DND-41 (cell line): ENCODE measurements at regions not wholly inside any gene's neighbourhood (a gene's known extent, or its start where the extent isn't known, plus 50 kb on each side); places are given as distances from the start of the nearest gene placed in this dataset.

Experiments
- ATAC-seq: fragments of 200-7000 bp; cut with Tn5 transposase; 3 replicates; pipeline ENCODE4 v1.9.1; 2021; ENCODE audit warnings: low read depth; ENCODE audit not compliant: insufficient read depth
- DNase-seq: peaks from one replicate; pipeline ENCODE4 v3.0.0-alpha.2; 2020
- H2AFZ ChIP-seq: 2 replicates; pipeline ENCODE4 v1.6.0; 2012; ENCODE audit warnings: low read depth, low read length
- H3K27ac ChIP-seq: 2 replicates; pipeline ENCODE4 v1.5.1; 2012; ENCODE audit warnings: low read length, inconsistent platforms
- H3K27me3 ChIP-seq: fragments of 200-600 bp; sonication (generic); 2 replicates; pipeline ENCODE4 v1.6.0; 2012; ENCODE audit warnings: low read length, mild to moderate bottlenecking, inconsistent platforms; ENCODE audit not compliant: insufficient read depth, poor library complexity
- H3K36me3 ChIP-seq: 2 replicates; pipeline ENCODE4 v1.5.1; 2012; ENCODE audit warnings: low read length, inconsistent platforms; ENCODE audit not compliant: insufficient read depth
- H3K4me1 ChIP-seq: 2 replicates; pipeline ENCODE4 v1.5.1; 2012; ENCODE audit warnings: mild to moderate bottlenecking, low read length; ENCODE audit not compliant: insufficient read depth
- H3K4me2 ChIP-seq: 2 replicates; pipeline ENCODE4 v1.6.0; 2012; ENCODE audit warnings: mild to moderate bottlenecking, moderate library complexity, low read length, inconsistent platforms; ENCODE audit not compliant: insufficient read depth
- H3K4me3 ChIP-seq, 2 experiments: fragments of 200-600 bp in 1 of 2; shearing (Covaris generic) in 1 of 2; 2 replicates each; pipeline ENCODE4 v1.5.1; 2012 to 2016; ENCODE audit warnings: inconsistent platforms in 2 of 2, low read length in 2 of 2, mild to moderate bottlenecking in 2 of 2, low read depth in 1 of 2, moderate library complexity in 1 of 2
- H3K79me2 ChIP-seq: 2 replicates; pipeline ENCODE4 v1.6.0; 2012; ENCODE audit warnings: low read length, inconsistent platforms; ENCODE audit not compliant: insufficient read depth
- H3K9ac ChIP-seq: 2 replicates; pipeline ENCODE4 v1.6.0; 2012; ENCODE audit warnings: low read depth, mild to moderate bottlenecking, inconsistent platforms, low read length, moderate library complexity
- H3K9me3 ChIP-seq: 2 replicates; pipeline ENCODE4 v1.5.1; 2012; ENCODE audit warnings: low read length, moderate library complexity, mild to moderate bottlenecking, inconsistent platforms; ENCODE audit not compliant: insufficient read depth, severe bottlenecking
- H4K20me1 ChIP-seq: 2 replicates; pipeline ENCODE4 v1.6.0; 2012; ENCODE audit warnings: low read length; ENCODE audit not compliant: insufficient read depth
- CTCF ChIP-seq: IDR thresholded peaks from 2 replicates; pipeline ENCODE4 v1.5.1; 2012; ENCODE audit warnings: borderline replicate concordance, low read length, moderate library complexity, mild to moderate bottlenecking; ENCODE audit not compliant: poor library complexity, severe bottlenecking; ENCODE audit errors: extremely low read depth
- EZH2 ChIP-seq: IDR thresholded peaks from 3 replicates; pipeline ENCODE4 v1.6.1; 2012; ENCODE audit warnings: borderline replicate concordance, low read depth, mild to moderate bottlenecking, moderate library complexity, low read length, inconsistent platforms; ENCODE audit not compliant: severe bottlenecking

DNA sequence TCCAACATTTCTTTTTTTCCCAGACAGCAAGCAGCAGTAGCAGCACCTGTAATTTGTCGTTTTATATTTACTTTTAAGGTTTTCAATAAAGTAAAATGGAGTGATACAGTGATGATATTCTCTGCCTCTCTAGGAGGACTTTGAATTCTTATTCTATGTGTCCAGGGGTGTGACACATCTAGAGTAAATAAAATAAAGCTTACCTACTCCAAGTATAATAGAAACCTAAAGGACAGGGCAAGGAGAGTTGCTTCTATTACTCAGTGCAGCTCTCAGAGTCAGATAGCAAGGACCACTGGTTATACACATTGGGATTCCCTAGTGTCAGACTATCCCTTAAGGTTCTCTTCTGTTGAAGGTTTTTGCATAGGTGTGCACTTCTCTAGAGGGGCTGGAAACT is 95.9 kb downstream of the LMO4 start:
- H3K4me3 ChIP-seq, result no peak overlapping the region
- no peaks in the 10 kb centered on the region for H3K36me3 ChIP-seq
- H3K79me2 ChIP-seq, result no peaks in the 10 kb centered on the region
- ATAC-seq (no peak), DNase-seq (no peak)
- no peak overlapping the region for H3K9ac ChIP-seq
- H3K4me1 ChIP-seq, result no peaks in the 10 kb centered on the region
- H2AFZ ChIP-seq, result no peak overlapping the region
- H3K27me3 ChIP-seq, result no peaks in the 10 kb centered on the region
- no peaks in the 10 kb centered on the region for H4K20me1 ChIP-seq
- H3K9me3 ChIP-seq, result no peaks in the 10 kb centered on the region
- H3K27ac ChIP-seq, result no peak overlapping the region
- H3K4me2 ChIP-seq, result no peak overlapping the region
- TF ChIP-seq CTCF (no peak), EZH2 (no peak)

DNA sequence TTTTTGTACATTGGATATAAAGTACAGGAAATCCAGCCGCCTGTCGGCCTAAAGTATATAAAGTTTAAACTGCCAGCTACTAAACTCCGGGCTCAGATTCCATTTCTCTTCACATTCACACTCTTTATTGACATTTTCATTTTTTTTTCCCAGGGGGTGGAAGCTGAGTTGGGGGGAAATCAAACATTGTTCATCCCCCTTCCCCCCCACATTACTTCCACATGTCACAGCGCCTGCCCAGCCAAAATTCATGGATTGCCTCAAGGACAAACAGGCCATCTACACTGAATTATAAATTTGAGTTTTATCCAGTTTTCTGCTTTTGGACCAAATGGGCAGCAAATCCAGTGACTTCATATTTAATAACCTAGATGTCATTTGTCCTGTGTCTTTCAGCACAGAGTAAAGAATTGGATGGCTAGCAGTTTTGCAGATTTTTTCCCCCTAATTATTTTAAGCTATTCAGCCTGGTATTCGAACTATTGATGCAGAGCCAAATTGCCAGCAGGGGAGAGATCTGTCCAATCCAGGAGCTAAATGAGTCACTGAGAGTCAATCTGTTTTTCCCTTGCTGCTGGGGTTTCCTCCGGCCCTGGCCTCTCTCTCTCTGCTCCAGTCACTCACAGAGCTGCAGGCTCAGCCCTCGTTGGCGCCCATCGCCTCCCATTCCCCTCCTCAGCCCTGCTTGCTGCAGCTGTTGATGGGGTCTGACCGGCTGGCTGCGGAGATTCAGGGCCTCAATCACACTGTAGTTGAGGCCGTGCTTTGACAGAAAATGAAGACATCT is 98.0 kb downstream of the LMO4 start:
- no peak overlapping the region for H3K27ac ChIP-seq
- no peaks in the 10 kb centered on the region for H3K36me3 ChIP-seq
- no peaks in the 10 kb centered on the region for H3K9me3 ChIP-seq
- ATAC-seq (no peak), DNase-seq (no peak)
- no peaks in the 10 kb centered on the region for H3K4me1 ChIP-seq
- H3K79me2 ChIP-seq, result no peaks in the 10 kb centered on the region
- TF ChIP-seq EZH2 (no peak), CTCF (no peak)
- no peaks in the 10 kb centered on the region for H3K27me3 ChIP-seq
- no peak overlapping the region for H3K4me2 ChIP-seq
- no peak overlapping the region for H3K9ac ChIP-seq
- no peak overlapping the region for H2AFZ ChIP-seq
- H3K4me3 ChIP-seq, result no peak overlapping the region
- no peaks in the 10 kb centered on the region for H4K20me1 ChIP-seq

GRCh38 chr1:87428367-87428766 is 99.7 kb downstream of the LMO4 start:
- Histone ChIP-seq H3K9ac (no peak overlapping the region), H3K4me1 (no peaks in the 10 kb centered on the region), H3K36me3 (no peaks in the 10 kb centered on the region), H3K27ac (no peak overlapping the region), H2AFZ (no peak overlapping the region), H3K27me3 (no peaks in the 10 kb centered on the region), H3K9me3 (no peaks in the 10 kb centered on the region), H3K79me2 (no peaks in the 10 kb centered on the region), H3K4me3 (no peak overlapping the region), H4K20me1 (no peaks in the 10 kb centered on the region), H3K4me2 (no peak overlapping the region)
- ATAC-seq (no peak), DNase-seq (no peak)
- no peak for TF ChIP-seq EZH2
- no peak for TF ChIP-seq CTCF
